ENCODE measurements at regions not wholly inside any gene's neighbourhood (a gene's known extent, or its start where the extent isn't known, plus 50 kb on each side); places are given as distances from the start of the nearest gene placed in this dataset.

DNA sequence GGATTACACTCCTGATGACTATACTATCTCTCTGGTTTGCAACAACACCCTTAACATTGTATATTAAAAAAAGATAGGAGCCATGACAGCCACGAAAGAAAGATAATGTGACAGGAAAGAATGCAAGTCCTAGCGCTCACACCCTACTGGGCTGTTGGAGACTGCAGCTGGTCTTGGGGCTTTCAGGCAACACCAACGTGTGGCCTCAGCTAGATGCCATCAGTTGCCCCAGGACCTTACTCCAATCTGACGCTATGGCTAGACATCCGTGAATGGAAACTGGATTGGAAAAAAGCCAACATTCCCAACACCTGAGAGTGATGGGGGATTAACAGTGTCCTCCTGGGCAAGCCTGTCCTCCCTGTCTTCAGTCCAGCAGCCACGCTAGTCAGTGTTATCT, 357.4 kb upstream of the GULP1 start:
- no peaks in the 10 kb centered on the region for H3K9me3 Mint-ChIP-seq

DNA sequence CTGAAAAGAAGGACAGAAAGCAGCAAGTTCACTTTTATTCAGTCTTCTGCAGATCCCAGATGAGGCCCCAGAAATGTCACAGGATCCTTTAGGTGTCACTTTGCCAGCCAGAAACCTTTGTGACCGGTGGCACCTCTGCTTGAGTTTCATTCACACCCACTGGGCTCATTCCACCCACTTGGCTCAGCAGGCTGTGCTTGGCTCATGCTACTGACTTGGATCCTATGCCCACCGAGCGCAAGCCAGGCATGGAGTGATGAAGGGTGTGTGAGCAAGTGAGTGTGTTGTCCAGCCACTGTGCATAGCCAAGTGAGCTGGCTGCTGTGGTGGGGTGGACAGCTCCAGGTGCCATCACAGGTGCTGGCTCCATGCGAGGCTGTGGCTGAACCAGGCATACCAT, 357.0 kb upstream of the GULP1 start:
- H3K36me3 Mint-ChIP-seq (ENCODE audit: low read depth) = no peaks in the 10 kb centered on the region
- no peaks in the 10 kb centered on the region for H3K4me1 Mint-ChIP-seq
- no peak overlapping the region for H3K4me3 Mint-ChIP-seq
- H3K27me3 Mint-ChIP-seq (ENCODE audit: low read depth) = no peaks in the 10 kb centered on the region
- H3K9me3 Mint-ChIP-seq = no peaks in the 10 kb centered on the region
- no peak overlapping the region for H3K27ac Mint-ChIP-seq
- TF ChIP-seq, protein P1, sequence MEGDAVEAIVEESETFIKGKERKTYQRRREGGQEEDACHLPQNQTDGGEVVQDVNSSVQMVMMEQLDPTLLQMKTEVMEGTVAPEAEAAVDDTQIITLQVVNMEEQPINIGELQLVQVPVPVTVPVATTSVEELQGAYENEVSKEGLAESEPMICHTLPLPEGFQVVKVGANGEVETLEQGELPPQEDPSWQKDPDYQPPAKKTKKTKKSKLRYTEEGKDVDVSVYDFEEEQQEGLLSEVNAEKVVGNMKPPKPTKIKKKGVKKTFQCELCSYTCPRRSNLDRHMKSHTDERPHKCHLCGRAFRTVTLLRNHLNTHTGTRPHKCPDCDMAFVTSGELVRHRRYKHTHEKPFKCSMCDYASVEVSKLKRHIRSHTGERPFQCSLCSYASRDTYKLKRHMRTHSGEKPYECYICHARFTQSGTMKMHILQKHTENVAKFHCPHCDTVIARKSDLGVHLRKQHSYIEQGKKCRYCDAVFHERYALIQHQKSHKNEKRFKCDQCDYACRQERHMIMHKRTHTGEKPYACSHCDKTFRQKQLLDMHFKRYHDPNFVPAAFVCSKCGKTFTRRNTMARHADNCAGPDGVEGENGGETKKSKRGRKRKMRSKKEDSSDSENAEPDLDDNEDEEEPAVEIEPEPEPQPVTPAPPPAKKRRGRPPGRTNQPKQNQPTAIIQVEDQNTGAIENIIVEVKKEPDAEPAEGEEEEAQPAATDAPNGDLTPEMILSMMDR (IDR thresholded peaks at IDR 0.05; ENCODE audit: unreplicated experiment in 3 of 3) = no peak

More for the DNA sequence above, 357.4 kb upstream of the GULP1 start:
- Mint-ChIP-seq H3K4me1 (no peaks in the 10 kb centered on the region), H3K4me3 (no peak overlapping the region), H3K36me3 (ENCODE audit: low read depth) (no peaks in the 10 kb centered on the region), H3K27ac (no peak overlapping the region), H3K27me3 (ENCODE audit: low read depth) (no peaks in the 10 kb centered on the region)
- TF ChIP-seq, protein P1 (IDR thresholded peaks at IDR 0.05; ENCODE audit: unreplicated experiment in 3 of 3) = no peak

DNA sequence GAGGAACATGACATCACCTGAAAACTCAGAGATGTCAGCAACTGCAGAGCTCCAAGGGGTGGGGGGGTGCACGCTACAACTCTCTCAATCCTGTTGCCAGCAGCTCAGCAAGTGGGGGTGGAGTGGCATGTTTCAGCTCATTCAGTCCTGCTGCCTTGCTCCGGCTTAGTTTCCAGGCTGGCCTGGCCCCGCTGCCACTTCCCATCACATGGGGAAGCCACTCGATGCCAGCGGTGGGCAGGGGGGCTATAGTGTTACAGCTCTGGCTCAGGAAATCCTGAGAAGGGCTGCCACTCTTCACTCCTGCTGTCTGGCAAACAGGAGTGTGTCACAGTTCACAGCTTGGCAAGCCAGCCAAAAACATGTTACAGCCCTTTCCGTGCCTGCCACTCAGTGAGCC, 356.5 kb upstream of the GULP1 start:
- TF ChIP-seq, protein P1 (IDR thresholded peaks at IDR 0.05; ENCODE audit: unreplicated experiment in 3 of 3) = no peak
- no peak overlapping the region for H3K4me3 Mint-ChIP-seq
- H3K9me3 Mint-ChIP-seq = no peaks in the 10 kb centered on the region
- no peaks in the 10 kb centered on the region for H3K4me1 Mint-ChIP-seq
- H3K27me3 Mint-ChIP-seq (ENCODE audit: low read depth) = no peaks in the 10 kb centered on the region
- H3K36me3 Mint-ChIP-seq (ENCODE audit: low read depth) = no peaks in the 10 kb centered on the region
- no peak overlapping the region for H3K27ac Mint-ChIP-seq

DNA sequence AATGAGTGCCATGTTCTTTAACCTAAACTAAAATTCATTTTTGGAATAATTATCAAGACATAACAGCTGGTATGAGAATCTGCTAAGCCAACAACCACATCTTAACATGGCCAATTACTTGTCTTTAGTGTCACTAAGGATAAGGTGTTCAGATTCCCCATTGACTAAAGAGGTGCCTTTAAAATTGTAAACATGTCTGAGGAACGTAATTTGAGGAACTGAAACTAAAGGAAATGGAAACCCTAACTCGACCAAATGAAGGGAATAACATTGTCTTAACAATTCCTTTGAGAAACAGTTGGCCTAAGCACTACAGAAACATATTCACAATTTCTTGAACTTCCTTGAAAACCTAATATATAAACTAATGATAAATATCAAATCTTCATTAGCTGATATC, 355.4 kb upstream of the GULP1 start:
- no peak overlapping the region for H3K4me3 Mint-ChIP-seq
- no peaks in the 10 kb centered on the region for H3K27me3 Mint-ChIP-seq (ENCODE audit: low read depth)
- H3K27ac Mint-ChIP-seq = no peak overlapping the region
- no peaks in the 10 kb centered on the region for H3K9me3 Mint-ChIP-seq
- H3K36me3 Mint-ChIP-seq (ENCODE audit: low read depth) = no peaks in the 10 kb centered on the region
- no peaks in the 10 kb centered on the region for H3K4me1 Mint-ChIP-seq
- TF ChIP-seq, protein P1 (IDR thresholded peaks at IDR 0.05; ENCODE audit: unreplicated experiment in 3 of 3) = no peak

DNA sequence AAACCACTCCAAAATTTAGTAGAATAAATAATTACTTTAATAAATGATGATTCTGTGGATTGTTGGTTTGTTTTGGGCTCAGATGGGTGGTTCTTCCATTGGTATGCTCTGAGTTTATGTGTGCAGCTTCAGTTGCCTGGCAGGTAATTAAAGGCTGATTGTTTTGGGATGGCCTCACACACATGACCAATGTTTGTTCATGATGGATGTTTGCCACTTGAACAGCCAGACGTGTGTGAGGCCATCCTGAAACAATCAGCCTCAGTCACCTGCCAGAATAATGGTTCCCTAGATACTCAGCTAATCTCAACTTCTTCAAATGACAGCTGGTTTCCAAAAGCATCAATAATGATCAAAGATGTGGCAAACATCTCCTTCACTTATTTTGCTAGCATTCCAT, 352.5 kb upstream of the GULP1 start:
- H3K4me3 Mint-ChIP-seq = no peak overlapping the region
- H3K4me1 Mint-ChIP-seq = no peaks in the 10 kb centered on the region
- H3K27me3 Mint-ChIP-seq (ENCODE audit: low read depth) = no peaks in the 10 kb centered on the region
- TF ChIP-seq, protein P1 (IDR thresholded peaks at IDR 0.05; ENCODE audit: unreplicated experiment in 3 of 3) = no peak
- no peaks in the 10 kb centered on the region for H3K9me3 Mint-ChIP-seq
- H3K36me3 Mint-ChIP-seq (ENCODE audit: low read depth) = no peaks in the 10 kb centered on the region
- H3K27ac Mint-ChIP-seq = no peak overlapping the region

DNA sequence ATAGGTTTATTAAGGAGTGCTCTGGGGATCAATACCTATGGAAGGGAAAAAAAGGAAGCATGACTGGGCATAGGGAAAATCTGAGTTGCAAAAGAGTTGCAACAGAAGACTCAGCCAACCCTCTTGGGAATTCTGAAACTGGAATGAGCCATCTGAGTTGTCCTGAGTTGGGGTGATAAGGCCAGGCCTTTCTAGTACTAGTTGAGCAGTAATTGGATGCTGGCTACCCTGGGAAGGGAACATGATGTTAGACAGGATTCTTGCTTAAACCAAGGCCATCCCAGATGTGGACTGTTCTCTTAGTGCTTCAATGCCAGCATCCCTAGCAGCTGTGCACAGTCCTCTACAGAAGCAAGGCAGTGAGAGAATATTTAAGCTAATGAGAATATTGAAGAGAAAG, 348.8 kb upstream of the GULP1 start:
- H3K27ac Mint-ChIP-seq = no peak overlapping the region
- no peak overlapping the region for H3K4me3 Mint-ChIP-seq
- H3K27me3 Mint-ChIP-seq (ENCODE audit: low read depth) = no peaks in the 10 kb centered on the region
- TF ChIP-seq, protein P1 (IDR thresholded peaks at IDR 0.05; ENCODE audit: unreplicated experiment in 3 of 3) = no peak
- H3K9me3 Mint-ChIP-seq = no peaks in the 10 kb centered on the region
- H3K4me1 Mint-ChIP-seq = no peaks in the 10 kb centered on the region
- no peaks in the 10 kb centered on the region for H3K36me3 Mint-ChIP-seq (ENCODE audit: low read depth)

All from nephron (organoid).